ENCODE measurements at regions not wholly inside any gene's neighbourhood (a gene's known extent, or its start where the extent isn't known, plus 50 kb on each side); places are given as distances from the start of the nearest gene placed in this dataset.

DNA sequence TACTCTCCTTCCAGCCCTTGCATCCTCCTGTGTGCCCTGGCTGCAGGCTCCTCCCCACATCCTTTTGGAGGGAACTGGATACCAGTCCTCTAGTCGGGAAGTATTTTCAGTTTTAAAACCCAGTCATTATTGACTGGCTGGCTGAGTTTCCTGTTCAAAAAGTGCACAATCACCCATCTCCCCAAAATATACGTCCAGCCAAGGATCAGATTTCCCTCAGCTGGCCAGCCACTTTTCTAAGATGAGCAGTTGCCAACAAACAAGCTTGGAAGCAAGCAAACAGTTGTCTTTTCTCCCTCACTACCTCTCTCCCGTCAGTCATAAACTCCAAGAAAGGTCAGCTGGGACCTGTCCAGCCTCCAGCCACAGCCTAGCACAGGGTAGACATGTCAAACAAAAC, 147.7 kb upstream of the GALNT15 start:
- DNase-seq (ENCODE audit: low read depth) = no peak
- TF ChIP-seq, protein P1, sequence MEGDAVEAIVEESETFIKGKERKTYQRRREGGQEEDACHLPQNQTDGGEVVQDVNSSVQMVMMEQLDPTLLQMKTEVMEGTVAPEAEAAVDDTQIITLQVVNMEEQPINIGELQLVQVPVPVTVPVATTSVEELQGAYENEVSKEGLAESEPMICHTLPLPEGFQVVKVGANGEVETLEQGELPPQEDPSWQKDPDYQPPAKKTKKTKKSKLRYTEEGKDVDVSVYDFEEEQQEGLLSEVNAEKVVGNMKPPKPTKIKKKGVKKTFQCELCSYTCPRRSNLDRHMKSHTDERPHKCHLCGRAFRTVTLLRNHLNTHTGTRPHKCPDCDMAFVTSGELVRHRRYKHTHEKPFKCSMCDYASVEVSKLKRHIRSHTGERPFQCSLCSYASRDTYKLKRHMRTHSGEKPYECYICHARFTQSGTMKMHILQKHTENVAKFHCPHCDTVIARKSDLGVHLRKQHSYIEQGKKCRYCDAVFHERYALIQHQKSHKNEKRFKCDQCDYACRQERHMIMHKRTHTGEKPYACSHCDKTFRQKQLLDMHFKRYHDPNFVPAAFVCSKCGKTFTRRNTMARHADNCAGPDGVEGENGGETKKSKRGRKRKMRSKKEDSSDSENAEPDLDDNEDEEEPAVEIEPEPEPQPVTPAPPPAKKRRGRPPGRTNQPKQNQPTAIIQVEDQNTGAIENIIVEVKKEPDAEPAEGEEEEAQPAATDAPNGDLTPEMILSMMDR (IDR thresholded peaks at IDR 0.05; ENCODE audit: insufficient read depth, low read depth, low read length) = no peak
- no peak overlapping the region for H3K4me3 ChIP-seq (ENCODE audit: low read depth, low read length)

DNA sequence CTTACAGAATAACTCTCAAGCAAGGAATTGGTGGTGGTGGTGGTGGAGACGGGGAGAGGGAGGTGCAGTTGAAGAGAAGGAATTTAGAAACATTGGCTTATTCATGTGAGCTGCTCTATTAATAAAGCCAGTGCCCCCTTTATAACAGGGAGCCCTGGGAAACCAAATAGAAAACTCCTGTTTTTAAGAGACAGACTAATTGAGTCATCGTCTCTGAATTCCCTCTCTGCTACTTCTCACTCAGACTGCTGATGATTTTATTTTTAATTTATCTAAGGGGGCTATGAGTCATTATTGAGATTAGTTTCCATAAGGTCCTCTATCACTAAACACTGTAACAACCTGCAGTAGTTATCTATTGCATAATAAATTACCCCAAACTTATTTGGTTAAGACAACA, 145.9 kb upstream of the GALNT15 start:
- H3K4me3 ChIP-seq (ENCODE audit: low read depth, low read length) = no peak overlapping the region
- TF ChIP-seq, protein P1 (IDR thresholded peaks at IDR 0.05; ENCODE audit: insufficient read depth, low read depth, low read length) = no peak
- peak; percentile 14 for DNase-seq (ENCODE audit: low read depth)

DNA sequence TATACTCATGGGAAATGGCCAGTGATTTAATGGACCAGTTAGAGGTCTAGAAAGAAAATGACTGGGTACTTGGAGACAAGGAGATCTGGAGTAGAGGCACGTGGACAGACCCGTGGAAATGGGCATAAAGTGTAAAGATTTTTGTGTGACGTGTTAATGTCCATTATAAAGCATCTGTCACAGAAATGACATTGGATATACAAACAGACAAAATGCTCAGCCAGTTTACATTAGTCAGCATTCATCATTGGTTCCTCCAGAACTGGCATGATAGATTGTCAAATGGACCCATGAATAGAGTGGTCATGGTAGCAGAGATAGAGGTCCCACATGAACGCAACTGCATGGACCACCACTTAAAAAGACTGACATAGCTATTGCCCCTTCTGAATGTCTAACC, 144.1 kb upstream of the GALNT15 start:
- TF ChIP-seq, protein P1 (IDR thresholded peaks at IDR 0.05; ENCODE audit: insufficient read depth, low read depth, low read length) = no peak

DNA sequence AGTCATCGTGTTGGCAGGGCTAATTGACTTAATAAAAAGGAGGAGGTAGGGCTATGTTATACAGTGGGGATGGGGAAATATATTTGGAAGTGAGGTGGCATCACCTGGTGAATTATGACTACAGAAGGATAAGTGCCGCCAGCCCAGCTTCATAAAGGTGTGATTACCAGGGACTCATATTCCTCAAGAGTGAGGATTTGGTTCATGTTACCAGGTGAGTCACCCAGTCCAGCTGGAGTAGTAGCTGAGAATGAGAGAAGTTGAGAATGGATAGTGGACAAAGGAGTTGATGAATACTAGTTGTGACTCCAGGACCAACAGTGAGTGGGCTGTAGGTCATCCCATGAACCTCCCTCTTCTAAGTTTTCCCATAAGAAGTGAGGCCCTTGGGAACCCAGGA, 143.0 kb upstream of the GALNT15 start:
- TF ChIP-seq, protein P1 (IDR thresholded peaks at IDR 0.05; ENCODE audit: insufficient read depth, low read depth, low read length) = no peak

More for the DNA sequence above, 144.1 kb upstream of the GALNT15 start:
- no peak for DNase-seq (ENCODE audit: low read depth)
- no peak overlapping the region for H3K4me3 ChIP-seq (ENCODE audit: low read depth, low read length)

DNA sequence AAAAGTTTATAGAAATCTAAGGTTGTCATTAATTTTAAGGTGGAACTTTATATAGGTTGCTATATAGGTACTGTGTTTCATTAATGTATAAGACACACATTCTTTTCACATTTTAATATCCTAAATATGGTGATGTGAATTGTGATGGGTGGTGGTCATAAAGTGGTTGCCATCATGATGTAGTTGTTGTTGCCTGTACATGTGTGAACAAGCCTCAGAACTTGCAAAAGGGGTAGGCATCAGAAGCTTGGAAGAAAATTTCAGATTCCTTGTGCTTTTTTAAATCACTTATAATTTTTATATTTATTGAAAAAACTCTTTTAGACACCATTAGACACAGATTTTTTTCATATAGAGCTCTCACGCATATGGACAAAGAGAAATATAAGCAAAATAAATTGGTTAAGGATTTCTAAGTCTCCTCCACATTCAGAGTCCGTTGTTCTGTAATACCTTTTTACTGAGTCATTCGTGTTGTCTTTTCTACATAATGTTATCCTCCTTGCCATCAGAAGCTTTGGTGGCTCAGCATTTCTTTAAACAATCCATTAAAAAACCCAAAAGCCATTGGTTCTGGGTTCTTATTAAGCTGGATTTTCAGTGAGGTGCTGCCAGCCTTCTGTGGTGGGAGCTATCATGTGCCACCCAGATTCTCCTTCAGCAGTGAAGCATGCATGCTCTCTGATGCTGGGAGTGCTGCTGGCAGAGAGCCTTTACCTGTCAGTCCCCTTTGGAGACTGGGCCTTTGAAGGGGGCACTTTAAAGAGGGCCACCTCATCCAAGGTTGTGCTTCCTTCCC, 140.4 kb upstream of the GALNT15 start:
- no peak overlapping the region for H3K4me3 ChIP-seq (ENCODE audit: low read depth, low read length)
- TF ChIP-seq, protein P1 (IDR thresholded peaks at IDR 0.05; ENCODE audit: insufficient read depth, low read depth, low read length) = no peak
- no peak for DNase-seq (ENCODE audit: low read depth)

More for the DNA sequence above, 143.0 kb upstream of the GALNT15 start:
- no peak overlapping the region for H3K4me3 ChIP-seq (ENCODE audit: low read depth, low read length)
- no peak for DNase-seq (ENCODE audit: low read depth)

DNA sequence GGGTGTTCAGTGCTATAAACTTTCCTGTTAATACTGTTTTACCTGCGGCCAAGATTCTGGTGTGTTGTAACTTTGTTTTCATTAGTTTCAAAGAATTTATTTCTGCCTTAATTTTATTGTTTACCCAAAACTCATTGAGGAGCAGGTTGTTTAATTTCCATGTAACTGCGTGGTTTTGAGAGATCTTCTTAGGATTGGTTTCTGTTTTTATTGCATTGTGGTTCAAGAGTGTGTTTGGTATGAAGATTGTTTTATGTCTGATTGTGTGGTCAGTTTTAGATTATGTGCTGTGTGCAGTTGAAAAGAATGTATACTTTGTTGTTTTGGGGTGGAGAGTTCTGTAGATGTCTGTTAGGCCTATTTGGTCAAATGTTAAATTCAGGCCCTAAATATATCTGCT, 133.5 kb upstream of the GALNT15 start:
- TF ChIP-seq, protein P1 (IDR thresholded peaks at IDR 0.05; ENCODE audit: insufficient read depth, low read depth, low read length) = no peak
- no peak overlapping the region for H3K4me3 ChIP-seq (ENCODE audit: low read depth, low read length)
- peak; percentile 53 for DNase-seq (ENCODE audit: low read depth)

Data from fibroblast of villous mesenchyme (primary cell).